Vagina (tissue), 2 donors: ENCODE measurements at regions not wholly inside any gene's neighbourhood (a gene's known extent, or its start where the extent isn't known, plus 50 kb on each side); places are given as distances from the start of the nearest gene placed in this dataset.

Source experiments
- DNase-seq, 2 donors: peaks; one replicate each; pipeline ENCODE4 v3.0.0-alpha.2; 2017; ENCODE audit errors: extremely low spot score in 2 of 2
- H3K27ac ChIP-seq: fragments of 200-600 bp; sonication (generic); one replicate; pipeline ENCODE4 v1.5.1; 2019
- H3K27me3 ChIP-seq: fragments of 200-600 bp; sonication (generic); one replicate; pipeline ENCODE4 v1.5.1; 2019
- H3K36me3 ChIP-seq, 2 donors: fragments of 200-600 bp; sonication (generic); one replicate each; pipeline ENCODE4 v1.5.1; 2017 to 2019
- H3K4me1 ChIP-seq: fragments of 200-600 bp; sonication (generic); one replicate; pipeline ENCODE4 v1.5.1; 2019
- H3K4me3 ChIP-seq, 2 donors: fragments of 200-600 bp; sonication (generic); 1 replicate in 1 of 2; 2 replicates in 1 of 2; pipeline ENCODE4 v1.5.1; 2016 to 2019
- H3K9me3 ChIP-seq: fragments of 200-600 bp; sonication (generic); one replicate; pipeline ENCODE4 v1.5.1; 2019
- POLR2A ChIP-seq, 2 donors: fragments of 450-650 bp; IDR thresholded peaks; one replicate each; pipeline ENCODE4 v1.6.1; 2017; ENCODE audit warnings: antibody characterized with exemption in 2 of 2, mild to moderate bottlenecking in 2 of 2, moderate library complexity in 2 of 2
- POLR2AphosphoS5 ChIP-seq, 2 donors: sonication (generic); formaldehyde crosslinking; IDR thresholded peaks; one replicate each; pipeline ENCODE4 v1.9.0; 2017; ENCODE audit warnings: antibody characterized with exemption in 2 of 2, mild to moderate bottlenecking in 2 of 2, low read depth in 1 of 2; ENCODE audit not compliant: insufficient read depth in 1 of 2
- intact Hi-C: fragments of 100-400 bp; cut with DNase I; formaldehyde crosslinking; loops from one replicate; pipeline ENCODE4 v1.15.1; 2023
- TF ChIP-seq, protein P1 (sequence below), 3 experiments: fragments of 450-650 bp in 2 of 3; fragments of 200-600 bp in 1 of 3; sonication (generic) in 1 of 3; IDR thresholded peaks; one replicate each; pipeline ENCODE4 v1.5.1; 2017 to 2019; ENCODE audit warnings: antibody characterized with exemption in 3 of 3, mild to moderate bottlenecking in 2 of 3, moderate library complexity in 2 of 3

DNA sequence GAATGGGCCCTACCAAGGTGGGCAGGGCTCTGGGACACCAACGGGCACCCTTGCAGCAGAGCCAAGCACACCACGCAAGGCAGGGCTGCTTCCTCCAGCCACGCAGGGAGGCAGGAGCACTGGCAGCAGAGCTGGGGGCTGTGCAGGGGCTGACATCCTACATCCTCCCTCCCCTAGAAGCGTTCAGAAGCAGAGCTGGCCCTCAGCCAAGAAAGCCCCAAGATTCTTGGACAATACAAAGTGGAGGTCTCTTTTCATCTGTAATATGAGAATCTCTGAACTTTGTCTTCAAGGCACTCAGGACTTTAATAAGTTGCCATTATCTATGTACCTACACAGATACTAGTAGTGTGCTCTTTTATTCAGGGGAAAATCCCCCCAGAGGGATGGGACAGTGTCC is 128.1 kb upstream of the AGAP1 start:
- H3K27ac ChIP-seq, result no peak overlapping the region
- TF ChIP-seq, protein P1, sequence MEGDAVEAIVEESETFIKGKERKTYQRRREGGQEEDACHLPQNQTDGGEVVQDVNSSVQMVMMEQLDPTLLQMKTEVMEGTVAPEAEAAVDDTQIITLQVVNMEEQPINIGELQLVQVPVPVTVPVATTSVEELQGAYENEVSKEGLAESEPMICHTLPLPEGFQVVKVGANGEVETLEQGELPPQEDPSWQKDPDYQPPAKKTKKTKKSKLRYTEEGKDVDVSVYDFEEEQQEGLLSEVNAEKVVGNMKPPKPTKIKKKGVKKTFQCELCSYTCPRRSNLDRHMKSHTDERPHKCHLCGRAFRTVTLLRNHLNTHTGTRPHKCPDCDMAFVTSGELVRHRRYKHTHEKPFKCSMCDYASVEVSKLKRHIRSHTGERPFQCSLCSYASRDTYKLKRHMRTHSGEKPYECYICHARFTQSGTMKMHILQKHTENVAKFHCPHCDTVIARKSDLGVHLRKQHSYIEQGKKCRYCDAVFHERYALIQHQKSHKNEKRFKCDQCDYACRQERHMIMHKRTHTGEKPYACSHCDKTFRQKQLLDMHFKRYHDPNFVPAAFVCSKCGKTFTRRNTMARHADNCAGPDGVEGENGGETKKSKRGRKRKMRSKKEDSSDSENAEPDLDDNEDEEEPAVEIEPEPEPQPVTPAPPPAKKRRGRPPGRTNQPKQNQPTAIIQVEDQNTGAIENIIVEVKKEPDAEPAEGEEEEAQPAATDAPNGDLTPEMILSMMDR (IDR thresholded peaks at IDR 0.05), result no peak
- TF ChIP-seq POLR2AphosphoS5 (IDR thresholded peaks at IDR 0.05; ENCODE audit: insufficient read depth in 1 of 2, low read depth in 1 of 2) (no peak), POLR2A (IDR thresholded peaks at IDR 0.05) (no peak)
- no peak overlapping the region for H3K4me3 ChIP-seq
- H3K9me3 ChIP-seq, result no peaks in the 10 kb centered on the region
- intact Hi-C loops, result no loop called here
- no peaks in the 10 kb centered on the region for H3K36me3 ChIP-seq
- H3K27me3 ChIP-seq, result no peaks in the 10 kb centered on the region
- DNase-seq, result no peak
- no peaks in the 10 kb centered on the region for H3K4me1 ChIP-seq

GRCh38 chr2:235366390-235366789 is 127.5 kb upstream of the AGAP1 start:
- DNase-seq, result no peak
- Histone ChIP-seq H3K27me3 (no peaks in the 10 kb centered on the region), H3K36me3 (no peaks in the 10 kb centered on the region), H3K4me3 (no peak overlapping the region), H3K27ac (no peak overlapping the region), H3K9me3 (no peaks in the 10 kb centered on the region), H3K4me1 (no peaks in the 10 kb centered on the region)
- intact Hi-C loops, result no loop called here
- TF ChIP-seq POLR2AphosphoS5 (IDR thresholded peaks at IDR 0.05; ENCODE audit: insufficient read depth in 1 of 2, low read depth in 1 of 2), result no peak
- no peak for TF ChIP-seq POLR2A (IDR thresholded peaks at IDR 0.05)
- TF ChIP-seq, protein P1 (IDR thresholded peaks at IDR 0.05), result no peak

DNA sequence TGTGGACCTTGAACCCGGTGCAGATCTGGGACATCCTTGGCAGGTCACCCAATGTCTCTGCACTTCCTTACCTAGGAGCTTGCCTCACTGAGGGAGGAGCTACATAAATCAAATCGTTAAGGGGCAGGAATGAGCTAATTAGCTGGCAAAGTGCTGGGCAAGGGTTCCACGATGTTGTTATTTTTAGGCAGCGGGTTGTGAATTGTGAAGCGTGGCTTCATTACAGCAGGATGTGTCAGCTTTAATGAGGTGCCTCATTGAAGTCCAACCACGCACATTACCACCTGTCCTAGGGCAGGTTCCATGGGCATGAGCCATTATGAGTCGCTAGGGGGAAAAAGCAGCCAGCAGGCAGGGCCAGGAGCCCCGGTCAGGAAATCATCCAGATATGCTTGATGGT is 127.0 kb upstream of the AGAP1 start:
- intact Hi-C loops, result no loop called here
- Histone ChIP-seq H3K4me3 (no peak overlapping the region), H3K27ac (no peak overlapping the region), H3K9me3 (no peaks in the 10 kb centered on the region), H3K36me3 (no peaks in the 10 kb centered on the region), H3K27me3 (no peaks in the 10 kb centered on the region), H3K4me1 (no peaks in the 10 kb centered on the region)
- DNase-seq, result no peak
- TF ChIP-seq POLR2AphosphoS5 (IDR thresholded peaks at IDR 0.05; ENCODE audit: insufficient read depth in 1 of 2, low read depth in 1 of 2) (no peak), POLR2A (IDR thresholded peaks at IDR 0.05) (no peak)

GRCh38 chr2:235371018-235371417 is 122.8 kb upstream of the AGAP1 start:
- no peaks in the 10 kb centered on the region for H3K9me3 ChIP-seq
- no peak overlapping the region for H3K27ac ChIP-seq
- TF ChIP-seq POLR2A (IDR thresholded peaks at IDR 0.05), result no peak
- TF ChIP-seq, protein P1 (IDR thresholded peaks at IDR 0.05), result no peak
- H3K36me3 ChIP-seq, result no peaks in the 10 kb centered on the region
- H3K4me3 ChIP-seq, result no peak overlapping the region
- no peaks in the 10 kb centered on the region for H3K4me1 ChIP-seq
- H3K27me3 ChIP-seq, result no peaks in the 10 kb centered on the region
- intact Hi-C loops, result no loop called here
- DNase-seq, result no peak

DNA sequence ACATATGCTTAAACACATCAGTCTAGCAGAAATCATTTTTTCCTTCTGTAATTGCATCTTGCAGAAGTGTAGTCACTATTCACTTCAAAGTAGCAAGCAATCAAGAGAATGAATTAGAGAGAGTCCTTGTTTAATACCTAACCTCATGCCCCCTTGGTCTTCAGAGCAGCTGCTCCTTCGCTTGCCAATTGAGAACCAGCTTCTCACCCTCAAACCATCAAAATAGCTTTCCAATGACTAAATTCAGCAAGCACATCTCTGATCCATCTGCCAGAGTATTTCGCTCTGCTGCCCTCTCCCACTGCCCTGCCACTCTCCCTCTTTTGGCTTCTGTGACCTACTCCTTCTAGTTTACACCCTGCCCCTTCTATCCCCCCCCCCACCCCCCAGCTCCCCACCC is 120.7 kb upstream of the AGAP1 start:
- no peaks in the 10 kb centered on the region for H3K36me3 ChIP-seq
- intact Hi-C loops, result no loop called here

More for the DNA sequence above, 120.7 kb upstream of the AGAP1 start:
- no peaks in the 10 kb centered on the region for H3K4me1 ChIP-seq
- H3K9me3 ChIP-seq, result no peaks in the 10 kb centered on the region
- no peak overlapping the region for H3K27ac ChIP-seq
- DNase-seq, result no peak
- no peak overlapping the region for H3K4me3 ChIP-seq
- H3K27me3 ChIP-seq, result no peaks in the 10 kb centered on the region
- TF ChIP-seq, protein P1 (IDR thresholded peaks at IDR 0.05), result no peak
- TF ChIP-seq POLR2A (IDR thresholded peaks at IDR 0.05), result no peak
- TF ChIP-seq POLR2AphosphoS5 (IDR thresholded peaks at IDR 0.05; ENCODE audit: insufficient read depth in 1 of 2, low read depth in 1 of 2), result no peak
